Peyer's patch (tissue), 4 donors: ENCODE measurements at regions not wholly inside any gene's neighbourhood (a gene's known extent, or its start where the extent isn't known, plus 50 kb on each side); places are given as distances from the start of the nearest gene placed in this dataset.

Experiments
- CTCF ChIP-seq, 6 experiments: fragments of 450-650 bp in 4 of 6; fragments of 200-600 bp in 2 of 6; sonication (generic) in 1 of 6; IDR thresholded peaks; one replicate each; pipeline ENCODE4 v1.5.1; 2017 to 2019; ENCODE audit warnings: antibody characterized with exemption in 6 of 6, mild to moderate bottlenecking in 3 of 6, moderate library complexity in 1 of 6
- POLR2A ChIP-seq, 2 donors: fragments of 450-650 bp; IDR thresholded peaks; one replicate each; pipeline ENCODE4 v1.5.1; 2017; ENCODE audit warnings: antibody characterized with exemption in 2 of 2, mild to moderate bottlenecking in 2 of 2, moderate library complexity in 2 of 2

GRCh38 chr10:20698837-20699236 is 198.3 kb downstream of the NEBL start:
- TF ChIP-seq CTCF (IDR thresholded peaks at IDR 0.05) (no peak), POLR2A (IDR thresholded peaks at IDR 0.05) (no peak)
